Activated naive CD4-positive, alpha-beta T cell treated with anti-CD3 and anti-CD28 coated beads, Interleukin-2, amount 50 U/mL, for 72 hours (primary cell): ENCODE measurements at regions not wholly inside any gene's neighbourhood (a gene's known extent, or its start where the extent isn't known, plus 50 kb on each side); places are given as distances from the start of the nearest gene placed in this dataset.
A peak's percentile ranks its signal among the peaks of the same experiment; 100 is the strongest.
"Not testable (repeated sequence)": the region's sequence is repeated elsewhere in the genome, so short reads cannot be mapped to it uniquely, and the experiment has no call there.

Source experiments
- ATAC-seq, 2 donors: fragments of 150-1000 bp; cut with Tn5 transposase; 2 replicates each; pipeline ENCODE4 v1.10.0; 2021; ENCODE audit warnings: mild to moderate bottlenecking in 2 of 2, moderate library complexity in 2 of 2
- DNase-seq, 2 donors: peaks; one replicate each; pipeline ENCODE4 v3.0.0; 2021 to 2022; ENCODE audit warnings: low spot score in 2 of 2
- H3K27ac Mint-ChIP-seq, 2 donors: one replicate each; pipeline ENCODE4 v1.8.0; 2022; ENCODE audit warnings: mild to moderate bottlenecking in 2 of 2, mixed read lengths in 2 of 2
- H3K36me3 Mint-ChIP-seq, 2 donors: one replicate each; pipeline ENCODE4 v1.8.0; 2022; ENCODE audit warnings: mixed read lengths in 2 of 2
- H3K9me3 Mint-ChIP-seq, 2 donors: one replicate each; pipeline ENCODE4 v1.8.0; 2022; ENCODE audit warnings: mixed read lengths in 2 of 2

- peaks cover 0 to 4% of the 10 kb centered on the region in 2 donors for H3K9me3 Mint-ChIP-seq
- no peaks in the 10 kb centered on the region for H3K36me3 Mint-ChIP-seq
- H3K27ac Mint-ChIP-seq, result no peak overlapping the region
- DNase-seq (no peak), ATAC-seq (no peak)
These were observed 419.4 kb upstream of the ONECUT1 start for GRCh38 chr15:53209396-53210042.

GRCh38 chr15:53208751-53209150, 418.6 kb upstream of the ONECUT1 start:
- no peak for DNase-seq
- Mint-ChIP-seq H3K36me3 (no peaks in the 10 kb centered on the region), H3K9me3 (peaks cover 0 to 4% of the 10 kb centered on the region in 2 donors), H3K27ac (no peak overlapping the region)
- no peak for ATAC-seq

GRCh38 chr15:53203454-53203853, 413.3 kb upstream of the ONECUT1 start:
- ATAC-seq, result no peak
- H3K9me3 Mint-ChIP-seq, result peaks cover 0 to 4% of the 10 kb centered on the region in 2 donors
- H3K27ac Mint-ChIP-seq, result no peak overlapping the region
- no peak for DNase-seq
- H3K36me3 Mint-ChIP-seq, result no peaks in the 10 kb centered on the region

- Mint-ChIP-seq H3K9me3 (peaks cover 0 to 4% of the 10 kb centered on the region in 2 donors), H3K27ac (no peak overlapping the region), H3K36me3 (no peaks in the 10 kb centered on the region)
- DNase-seq (no peak), ATAC-seq (no peak)
These were observed 412.7 kb upstream of the ONECUT1 start for GRCh38 chr15:53202876-53203275.

GRCh38 chr15:53197426-53197839, 407.3 kb upstream of the ONECUT1 start:
- peaks cover 0 to 2% of the 10 kb centered on the region in 2 donors for H3K9me3 Mint-ChIP-seq
- ATAC-seq, result peak in 1 of 2 donors; percentile 77
- H3K36me3 Mint-ChIP-seq, result no peaks in the 10 kb centered on the region
- DNase-seq, result peak in 1 of 2 donors; percentile 62
- no peak overlapping the region for H3K27ac Mint-ChIP-seq

GRCh38 chr15:53196788-53197187, 406.7 kb upstream of the ONECUT1 start:
- no peak for ATAC-seq
- Mint-ChIP-seq H3K36me3 (no peaks in the 10 kb centered on the region), H3K9me3 (peaks cover 0 to 4% of the 10 kb centered on the region in 2 donors), H3K27ac (no peak overlapping the region)
- DNase-seq, result no peak

GRCh38 chr15:53196242-53196641, 406.1 kb upstream of the ONECUT1 start:
- ATAC-seq (no peak), DNase-seq (no peak)
- H3K27ac Mint-ChIP-seq, result no peak overlapping the region

GRCh38 chr15:53193149-53193548, 403.0 kb upstream of the ONECUT1 start:
- Mint-ChIP-seq H3K27ac (no peak overlapping the region), H3K9me3 (peaks cover 0 to 4% of the 10 kb centered on the region in 2 donors), H3K36me3 (no peaks in the 10 kb centered on the region)
- ATAC-seq, result no peak
- DNase-seq, result no peak

More at GRCh38 chr15:53196242-53196641, 406.1 kb upstream of the ONECUT1 start:
- Mint-ChIP-seq H3K9me3 (peaks cover 0 to 4% of the 10 kb centered on the region in 2 donors), H3K36me3 (no peaks in the 10 kb centered on the region)

GRCh38 chr15:53189860-53190259, 399.7 kb upstream of the ONECUT1 start:
- DNase-seq, result no peak
- ATAC-seq, result no peak
- no peak overlapping the region for H3K27ac Mint-ChIP-seq
- H3K9me3 Mint-ChIP-seq, result peaks cover 0 to 4% of the 10 kb centered on the region in 2 donors
- H3K36me3 Mint-ChIP-seq, result no peaks in the 10 kb centered on the region

- H3K9me3 Mint-ChIP-seq, H3K27ac Mint-ChIP-seq, ATAC-seq, DNase-seq, H3K36me3 Mint-ChIP-seq: not testable (repeated sequence)
These were observed 393.3 kb upstream of the ONECUT1 start for GRCh38 chr15:53183449-53183848.

- no peak for DNase-seq
- no peaks in the 10 kb centered on the region for H3K36me3 Mint-ChIP-seq
- H3K27ac Mint-ChIP-seq, result no peak overlapping the region
- H3K9me3 Mint-ChIP-seq, result no peaks in the 10 kb centered on the region
- no peak for ATAC-seq
These were observed 381.4 kb upstream of the ONECUT1 start for GRCh38 chr15:53171571-53171970.

GRCh38 chr15:53166684-53167201, 376.6 kb upstream of the ONECUT1 start:
- H3K9me3 Mint-ChIP-seq, result no peaks in the 10 kb centered on the region
- no peak for ATAC-seq
- DNase-seq, result no peak
- no peak overlapping the region for H3K27ac Mint-ChIP-seq
- no peaks in the 10 kb centered on the region for H3K36me3 Mint-ChIP-seq

GRCh38 chr15:53165988-53166683, 376.0 kb upstream of the ONECUT1 start:
- DNase-seq, result no peak
- no peak overlapping the region for H3K27ac Mint-ChIP-seq
- no peak for ATAC-seq
- H3K36me3 Mint-ChIP-seq, result no peaks in the 10 kb centered on the region
- no peaks in the 10 kb centered on the region for H3K9me3 Mint-ChIP-seq

- H3K36me3 Mint-ChIP-seq, result no peaks in the 10 kb centered on the region
- H3K27ac Mint-ChIP-seq, result no peak overlapping the region
- no peak for ATAC-seq
- DNase-seq, result no peak
- peaks cover 0 to 8% of the 10 kb centered on the region in 2 donors for H3K9me3 Mint-ChIP-seq
These were observed 370.1 kb upstream of the ONECUT1 start for GRCh38 chr15:53160092-53160704.

- Mint-ChIP-seq H3K27ac (no peak overlapping the region), H3K36me3 (no peaks in the 10 kb centered on the region), H3K9me3 (peaks cover 0 to 8% of the 10 kb centered on the region in 2 donors)
- no peak for DNase-seq
- no peak for ATAC-seq
These were observed 369.3 kb upstream of the ONECUT1 start for GRCh38 chr15:53159458-53159857.

- H3K36me3 Mint-ChIP-seq, result no peaks in the 10 kb centered on the region
- peaks cover 0 to 8% of the 10 kb centered on the region in 2 donors for H3K9me3 Mint-ChIP-seq
- ATAC-seq (no peak), DNase-seq (no peak)
- H3K27ac Mint-ChIP-seq, result no peak overlapping the region
These were observed 368.9 kb upstream of the ONECUT1 start for GRCh38 chr15:53158995-53159394.

GRCh38 chr15:53133255-53133850, 343.2 kb upstream of the ONECUT1 start:
- no peak for ATAC-seq
- H3K27ac Mint-ChIP-seq, result no peak overlapping the region
- no peaks in the 10 kb centered on the region for H3K36me3 Mint-ChIP-seq
- peaks cover 0 to 9% of the 10 kb centered on the region in 2 donors for H3K9me3 Mint-ChIP-seq
- no peak for DNase-seq
